A673 (cell line): ENCODE measurements at regions not wholly inside any gene's neighbourhood (a gene's known extent, or its start where the extent isn't known, plus 50 kb on each side); places are given as distances from the start of the nearest gene placed in this dataset.

Experiments
- BruUV-seq: library from RNA; stranded (reverse); fragments of 400-500 nt; replicated peaks from 2 replicates; lab custom pipeline; 2021; lab: Mats Ljungman, UMichigan
- CTCF ChIA-PET: fragments of 300-600 bp; sonication (Branson Sonifier 250); formaldehyde crosslinking; loops from one replicate; lab custom pipeline; 2022; ENCODE audit warnings: antibody characterized with exemption; lab: Charles Lee
- POLR2A ChIA-PET: fragments of 300-600 bp; sonication (Branson Sonifier 250); formaldehyde crosslinking; loops from one replicate; lab custom pipeline; 2022; ENCODE audit warnings: antibody characterized with exemption; ENCODE audit not compliant: low non-redundant PET; lab: Charles Lee
- DNase-seq: peaks from one replicate; pipeline ENCODE4 v3.0.0-alpha.2; 2015; ENCODE audit warnings: low spot score
- H3K27ac ChIP-seq: fragments of 200-600 bp; sonication (generic); 2 replicates; pipeline ENCODE4 v1.5.1; 2016; ENCODE audit warnings: mixed run types, low read depth, mild to moderate bottlenecking, mixed read lengths, antibody characterized with exemption, low read length; ENCODE audit not compliant: poor library complexity, severe bottlenecking
- H3K27me3 ChIP-seq: fragments of 200-600 bp; sonication (generic); replicated peaks from 2 replicates; pipeline ENCODE4 v1.6.1; 2017; ENCODE audit warnings: mixed run types, low read depth, mild to moderate bottlenecking, mixed read lengths, antibody characterized with exemption, low read length; ENCODE audit not compliant: insufficient read depth, poor library complexity
- H3K36me3 ChIP-seq: fragments of 200-600 bp; sonication (generic); 2 replicates; pipeline ENCODE4 v1.6.1; 2016; ENCODE audit warnings: mixed run types, mild to moderate bottlenecking, mixed read lengths, antibody characterized with exemption, low read length; ENCODE audit not compliant: insufficient read depth, poor library complexity, severe bottlenecking
- H3K4me1 ChIP-seq: fragments of 200-600 bp; sonication (generic); 2 replicates; pipeline ENCODE4 v1.6.1; 2017; ENCODE audit warnings: mixed run types, mild to moderate bottlenecking, mixed read lengths, antibody characterized with exemption, low read length; ENCODE audit not compliant: insufficient read depth, poor library complexity, severe bottlenecking
- H3K4me3 ChIP-seq: fragments of 200-600 bp; sonication (generic); 2 replicates; pipeline ENCODE4 v1.5.1; 2016; ENCODE audit warnings: low read depth, mixed run types, mild to moderate bottlenecking, mixed read lengths, low read length; ENCODE audit not compliant: poor library complexity, severe bottlenecking
- H3K9me3 ChIP-seq: fragments of 200-600 bp; sonication (generic); 2 replicates; pipeline ENCODE4 v1.6.1; 2016; ENCODE audit warnings: mixed run types, low read depth, mild to moderate bottlenecking, mixed read lengths, antibody characterized with exemption, low read length; ENCODE audit not compliant: poor library complexity, severe bottlenecking
- CTCF ChIP-seq: fragments of 300-800, 200-600 bp; sonication (generic); conservative IDR thresholded peaks from 2 replicates; pipeline ENCODE4 v1.5.1; 2017; ENCODE audit warnings: low read depth, mild to moderate bottlenecking, antibody characterized with exemption, low read length, moderate library complexity, mixed read lengths
- EZH2 ChIP-seq: fragments of 200-600 bp; sonication (generic); IDR thresholded peaks from 2 replicates; pipeline ENCODE4 v1.6.1; 2017; ENCODE audit warnings: borderline replicate concordance, low read depth, mild to moderate bottlenecking, mixed read lengths, antibody characterized with exemption, low read length; ENCODE audit not compliant: poor library complexity, severe bottlenecking
- intact Hi-C: fragments of 100-400 bp; cut with micrococcal nuclease; formaldehyde crosslinking; loops from one replicate; pipeline ENCODE4 v1.10.0; 2022; ENCODE audit not compliant: unreplicated experiment

GRCh38 chr16:51573191-51573590 lies 422.1 kb upstream of the SALL1 start:
- Histone ChIP-seq H3K4me1 (peaks cover 31% of the 10 kb centered on the region), H3K4me3 (no peak overlapping the region), H3K9me3 (no peaks in the 10 kb centered on the region), H3K27ac (no peak overlapping the region), H3K27me3 (no peaks in the 10 kb centered on the region), H3K36me3 (no peaks in the 10 kb centered on the region)
- no peak for DNase-seq
- TF ChIP-seq EZH2 (no peak), CTCF (no peak)
- ChIA-PET POLR2A (interaction anchor here (0.6 kb wide), 1 partner anchor 35 kb away, joined by 4 read pairs; no protein-coding TSS in a partner anchor), CTCF (no interaction called here)
- intact Hi-C loops, result no loop called here
- no TSS peak for BruUV-seq

- H3K36me3 ChIP-seq, result no peaks in the 10 kb centered on the region
- peak overlapping the region; percentile 46 for H3K27ac ChIP-seq
- H3K9me3 ChIP-seq, result no peaks in the 10 kb centered on the region
- H3K4me3 ChIP-seq, result no peak overlapping the region
- no peak for TF ChIP-seq CTCF
- POLR2A ChIA-PET, result no interaction called here
- intact Hi-C loops, result loop anchor here (2.0 to 5.0 kb wide), 2 partner anchors 68 to 137 kb away; no protein-coding TSS in a partner anchor
- no TSS peak for BruUV-seq
- CTCF ChIA-PET, result interaction anchor here (1.2 kb wide), 1 partner anchor 12 kb away, joined by 4 read pairs; no protein-coding TSS in a partner anchor
- DNase-seq, result peak; percentile 97
- no peaks in the 10 kb centered on the region for H3K27me3 ChIP-seq
- peaks cover 32% of the 10 kb centered on the region for H3K4me1 ChIP-seq
Measured at GRCh38 chr16:51569203-51569931, 418.3 kb upstream of the SALL1 start.

GRCh38 chr16:51567911-51568310 lies 416.8 kb upstream of the SALL1 start:
- H3K4me3 ChIP-seq, result no peak overlapping the region
- BruUV-seq, result no TSS peak
- H3K36me3 ChIP-seq, result no peaks in the 10 kb centered on the region
- no peak for DNase-seq
- no peak for TF ChIP-seq EZH2
- TF ChIP-seq CTCF, result no peak
- no peaks in the 10 kb centered on the region for H3K27me3 ChIP-seq
- peaks cover 32% of the 10 kb centered on the region for H3K4me1 ChIP-seq
- POLR2A ChIA-PET, result interaction anchor here (0.6 kb wide), 1 partner anchor 8 kb away, joined by 3 read pairs; no protein-coding TSS in a partner anchor
- H3K9me3 ChIP-seq, result no peaks in the 10 kb centered on the region
- peak overlapping the region; percentile 28 for H3K27ac ChIP-seq
- intact Hi-C loops, result loop anchor here (2.0 to 5.0 kb wide), 2 partner anchors 69 to 135 kb away; no protein-coding TSS in a partner anchor
- CTCF ChIA-PET, result no interaction called here
